Liver (tissue), 3 donors: ENCODE measurements at regions not wholly inside any gene's neighbourhood (a gene's known extent, or its start where the extent isn't known, plus 50 kb on each side); places are given as distances from the start of the nearest gene placed in this dataset.

Source experiments
- ATF3 ChIP-seq: IDR thresholded peaks from 2 replicates; pipeline ENCODE4 v1.6.1; 2016; ENCODE audit warnings: antibody characterized with exemption
- CTCF ChIP-seq: fragments of 150-350 bp; IDR thresholded peaks from 2 replicates; pipeline ENCODE4 v1.5.1; 2017; ENCODE audit warnings: improper control_type of control experiment, low read depth, low read length; ENCODE audit not compliant: missing input control
- RXRA ChIP-seq, 2 donors: IDR thresholded peaks; 2 replicates each; pipeline ENCODE4 v1.6.1; 2017 to 2018; ENCODE audit warnings: antibody characterized with exemption in 2 of 2, mild to moderate bottlenecking in 1 of 2
- TAF1 ChIP-seq: conservative IDR thresholded peaks from 2 replicates; pipeline ENCODE4 v1.6.1; 2016; ENCODE audit warnings: antibody characterized with exemption, mild to moderate bottlenecking
- ZBTB33 ChIP-seq: IDR thresholded peaks from 2 replicates; pipeline ENCODE4 v1.6.1; 2016; ENCODE audit warnings: antibody characterized with exemption
- donor health status: healthy.
- donor health status: healthy.

GRCh38 chr7:131745390-131746248, 189.2 kb upstream of the PODXL start:
- TF ChIP-seq ATF3 (no peak), TAF1 (no peak), CTCF (no peak), RXRA (IDR thresholded peaks at IDR 0.05) (no peak), ZBTB33 (no peak)
